ENCODE measurements at regions not wholly inside any gene's neighbourhood (a gene's known extent, or its start where the extent isn't known, plus 50 kb on each side); places are given as distances from the start of the nearest gene placed in this dataset.

DNA sequence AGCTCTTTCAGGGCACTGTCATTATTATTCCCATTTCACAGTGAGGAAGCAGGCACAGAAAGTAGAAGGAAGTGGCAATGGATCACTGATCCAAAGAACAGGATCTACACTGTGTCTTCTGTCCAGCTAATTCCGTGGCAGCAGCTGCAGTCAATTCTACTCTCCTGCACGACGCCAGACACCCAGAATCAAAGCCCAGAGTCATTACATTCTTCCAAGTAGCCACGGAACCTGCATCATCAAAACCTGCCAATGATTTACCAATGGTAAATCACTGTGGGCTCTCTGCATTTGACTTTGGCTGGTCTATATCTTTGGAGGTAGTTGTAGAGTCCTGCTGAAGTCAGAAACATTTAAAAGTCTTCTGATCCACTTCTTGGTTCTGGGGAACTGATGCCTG lies 767.7 kb downstream of the LIG4 start:
- no peak for TF ChIP-seq EZH2 (IDR thresholded peaks at IDR 0.05; ENCODE audit: borderline replicate concordance, low read length)
- TF ChIP-seq, protein P1, sequence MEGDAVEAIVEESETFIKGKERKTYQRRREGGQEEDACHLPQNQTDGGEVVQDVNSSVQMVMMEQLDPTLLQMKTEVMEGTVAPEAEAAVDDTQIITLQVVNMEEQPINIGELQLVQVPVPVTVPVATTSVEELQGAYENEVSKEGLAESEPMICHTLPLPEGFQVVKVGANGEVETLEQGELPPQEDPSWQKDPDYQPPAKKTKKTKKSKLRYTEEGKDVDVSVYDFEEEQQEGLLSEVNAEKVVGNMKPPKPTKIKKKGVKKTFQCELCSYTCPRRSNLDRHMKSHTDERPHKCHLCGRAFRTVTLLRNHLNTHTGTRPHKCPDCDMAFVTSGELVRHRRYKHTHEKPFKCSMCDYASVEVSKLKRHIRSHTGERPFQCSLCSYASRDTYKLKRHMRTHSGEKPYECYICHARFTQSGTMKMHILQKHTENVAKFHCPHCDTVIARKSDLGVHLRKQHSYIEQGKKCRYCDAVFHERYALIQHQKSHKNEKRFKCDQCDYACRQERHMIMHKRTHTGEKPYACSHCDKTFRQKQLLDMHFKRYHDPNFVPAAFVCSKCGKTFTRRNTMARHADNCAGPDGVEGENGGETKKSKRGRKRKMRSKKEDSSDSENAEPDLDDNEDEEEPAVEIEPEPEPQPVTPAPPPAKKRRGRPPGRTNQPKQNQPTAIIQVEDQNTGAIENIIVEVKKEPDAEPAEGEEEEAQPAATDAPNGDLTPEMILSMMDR (conservative IDR thresholded peaks at IDR 0.05 in 1 of 2, IDR thresholded peaks at IDR 0.05 in 1 of 2; ENCODE audit: extremely low read depth in 1 of 2, insufficient read depth in 1 of 2, low read depth in 1 of 2, low read length in 2 of 2), result no peak
